HG02610 (cell line): ENCODE measurements at regions not wholly inside any gene's neighbourhood (a gene's known extent, or its start where the extent isn't known, plus 50 kb on each side); places are given as distances from the start of the nearest gene placed in this dataset.
"Not testable (repeated sequence)": the region's sequence is repeated elsewhere in the genome, so short reads cannot be mapped to it uniquely, and the experiment has no call there.

Experiments
- ATAC-seq: cut with Tn5 transposase; IDR thresholded peaks from one replicate; pipeline ENCODE4 v1.9.1; 2021; ENCODE audit warnings: mild to moderate bottlenecking, moderate library complexity; ENCODE audit not compliant: unreplicated experiment

GRCh38 chr1:245102149-245102548 is 52.6 kb upstream of the KIF26B start:
- ATAC-seq, result not testable (repeated sequence)

DNA sequence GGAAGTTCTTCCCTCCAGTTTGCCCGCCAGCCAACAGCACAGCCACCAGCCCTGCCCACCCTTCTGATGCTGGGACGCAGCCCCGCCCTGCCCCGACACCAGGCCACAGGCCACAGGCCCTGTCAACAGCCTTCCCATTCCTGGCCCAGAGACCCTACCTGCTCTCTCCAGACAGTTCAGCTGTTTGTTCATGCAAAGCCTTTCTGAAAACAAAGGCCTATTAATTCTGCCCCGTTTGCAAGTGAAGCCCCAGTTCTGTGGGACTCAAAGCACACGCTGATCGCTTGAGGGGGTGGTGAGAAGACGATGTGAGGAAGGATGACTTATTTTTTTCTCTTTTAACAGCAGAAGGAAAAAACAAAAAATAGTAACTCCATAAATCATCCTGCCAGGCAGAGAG is 55.4 kb upstream of the KIF26B start:
- no peak for ATAC-seq

DNA sequence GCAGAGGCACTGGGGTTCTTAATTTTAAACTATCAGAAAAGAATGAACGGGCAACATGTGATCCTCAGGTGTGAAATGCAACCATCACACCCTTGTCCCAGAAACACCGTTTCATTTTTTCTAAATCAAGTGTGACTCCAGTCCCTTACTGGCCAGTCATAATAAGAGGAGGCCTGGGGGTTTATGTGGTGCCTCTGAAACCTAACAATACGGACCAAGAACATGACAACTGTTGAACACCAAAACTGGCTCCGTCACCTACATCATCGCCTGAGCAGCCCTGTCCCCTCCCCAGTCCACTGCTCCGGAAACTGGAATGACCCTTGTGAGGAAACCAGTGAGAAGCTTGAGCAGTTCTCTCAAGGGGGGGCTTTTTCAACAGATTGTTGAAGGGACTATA is 55.9 kb upstream of the KIF26B start:
- ATAC-seq, result no peak

- ATAC-seq, result no peak
These were observed 58.3 kb upstream of the KIF26B start for GRCh38 chr1:245096311-245097066.

- ATAC-seq, result no peak
These were observed 58.9 kb upstream of the KIF26B start for GRCh38 chr1:245095903-245096302.

DNA sequence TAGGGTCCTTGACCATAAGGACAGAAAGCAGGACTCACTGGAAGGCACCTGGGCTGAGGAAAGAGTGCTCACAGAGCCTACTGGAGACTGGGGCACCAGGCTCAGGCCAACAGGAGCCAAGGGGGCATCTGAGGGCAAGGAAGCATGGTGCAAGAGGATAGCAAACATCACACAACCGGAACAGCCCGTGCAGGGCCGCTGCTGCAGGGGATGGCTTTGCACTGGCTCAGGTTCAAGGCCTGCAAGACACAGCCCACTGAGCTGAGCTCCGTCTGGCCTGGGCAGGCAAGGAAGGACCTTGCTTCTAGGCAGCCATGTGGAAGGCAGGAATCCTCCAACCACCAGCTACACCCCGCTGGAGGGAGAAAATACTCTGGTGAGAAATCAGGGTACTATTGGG is 59.8 kb upstream of the KIF26B start:
- no peak for ATAC-seq

GRCh38 chr1:245094092-245094491 is 60.7 kb upstream of the KIF26B start:
- ATAC-seq, result no peak

DNA sequence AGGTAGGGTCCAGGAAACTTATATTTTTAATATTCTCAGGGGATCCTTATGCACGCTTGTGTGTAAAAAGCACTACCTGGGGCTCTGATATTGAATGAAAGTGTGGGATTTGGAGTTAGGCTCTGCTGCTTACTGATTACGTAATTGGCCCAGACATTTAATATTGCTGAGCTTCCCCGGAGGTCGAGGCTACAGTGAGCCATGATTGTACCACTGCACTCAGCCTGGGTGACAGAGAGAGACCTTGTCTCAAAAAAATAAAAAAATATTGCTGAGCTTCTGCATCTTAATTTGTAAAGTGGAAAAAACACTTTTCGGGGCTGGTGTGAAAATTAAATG is 62.2 kb upstream of the KIF26B start:
- ATAC-seq, result no peak

GRCh38 chr1:245091818-245092637 is 62.8 kb upstream of the KIF26B start:
- ATAC-seq, result no peak

GRCh38 chr1:245091171-245091621 is 63.6 kb upstream of the KIF26B start:
- ATAC-seq, result no peak

GRCh38 chr1:245090491-245091090 is 64.2 kb upstream of the KIF26B start:
- ATAC-seq, result no peak

- ATAC-seq, result no peak
These were observed 67.1 kb upstream of the KIF26B start for GRCh38 chr1:245087723-245088122.

DNA sequence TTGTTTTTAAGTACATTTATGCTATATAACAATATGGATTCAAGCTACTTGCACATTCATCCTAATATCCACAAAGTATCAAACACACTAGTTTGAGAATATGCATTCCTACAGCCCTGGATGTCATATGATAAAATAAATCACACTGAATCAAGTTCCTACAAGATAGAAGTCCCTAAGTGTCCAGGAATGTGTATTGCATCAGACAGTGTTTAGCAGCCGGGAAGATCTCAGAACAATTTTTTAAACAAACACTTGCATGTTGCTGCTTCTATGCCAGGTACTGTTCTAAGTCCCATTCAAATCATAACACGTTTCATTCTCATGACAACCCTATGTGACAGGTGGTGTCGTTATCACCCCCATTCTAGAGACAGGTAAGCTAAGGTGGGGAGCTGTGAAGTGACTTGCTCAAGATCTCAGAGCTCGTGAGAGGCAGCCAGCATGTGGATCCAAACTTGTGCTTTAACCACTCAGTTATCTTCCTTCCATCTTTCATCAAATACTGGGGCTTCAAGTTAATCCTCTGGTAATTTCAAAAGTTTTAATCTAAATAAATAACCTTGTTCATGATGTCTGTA is 68.3 kb upstream of the KIF26B start:
- no peak for ATAC-seq

DNA sequence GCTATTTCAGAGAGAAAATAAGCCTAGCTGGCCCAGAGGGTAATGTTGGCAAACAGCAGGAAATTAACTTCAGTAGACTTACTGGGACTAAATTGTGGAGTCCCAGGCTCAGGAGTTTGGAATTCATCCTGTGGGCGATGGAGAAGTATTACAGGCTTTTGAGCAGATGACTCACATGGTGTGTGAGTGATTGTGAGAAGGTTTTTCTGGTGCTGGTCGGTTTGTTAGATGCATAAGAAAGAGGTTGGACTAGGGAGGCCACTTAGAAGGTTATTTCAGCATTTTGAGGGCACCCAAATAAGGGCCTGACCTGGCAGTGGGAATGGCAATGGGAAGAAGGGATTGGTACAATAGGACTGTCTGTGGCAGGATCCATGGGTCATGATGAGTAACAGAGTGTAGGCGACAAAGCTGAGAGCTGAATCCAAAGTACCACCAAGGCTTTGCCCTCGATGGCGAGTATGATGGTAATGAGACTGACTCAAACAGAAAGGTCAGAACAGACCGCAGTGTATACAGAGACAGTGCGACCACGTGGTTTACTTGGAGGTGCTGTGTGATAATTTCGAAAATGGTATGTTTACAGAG is 69.2 kb upstream of the KIF26B start:
- no peak for ATAC-seq

- ATAC-seq, result no peak
These were observed 70.2 kb upstream of the KIF26B start for GRCh38 chr1:245084551-245084950.

DNA sequence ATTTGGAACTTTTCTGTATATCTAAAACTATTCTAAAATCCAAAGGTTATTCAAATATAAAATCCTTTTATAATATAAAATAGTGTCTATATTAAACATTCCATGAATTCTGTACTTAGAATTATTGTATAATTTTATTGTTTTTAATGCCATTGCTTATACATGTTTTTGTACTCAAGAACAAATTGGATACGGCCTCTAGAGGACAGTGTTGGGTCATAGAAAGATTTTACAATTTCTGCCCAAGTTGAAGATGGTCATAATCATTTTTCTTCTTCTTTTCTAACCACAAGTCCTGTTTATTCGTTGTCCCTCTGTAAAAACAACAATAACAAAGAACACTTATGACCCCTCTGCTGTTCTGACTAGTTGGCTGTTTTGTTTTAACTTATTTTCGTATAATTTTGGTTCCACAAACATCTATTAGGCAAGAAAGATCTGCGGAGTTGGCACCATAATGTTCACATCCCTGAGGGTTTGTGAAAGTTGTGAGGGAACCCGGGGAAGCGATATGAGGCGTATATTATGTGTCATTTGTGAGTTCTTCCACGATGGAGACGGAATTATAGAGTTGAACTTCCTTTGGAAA is 75.7 kb upstream of the KIF26B start:
- ATAC-seq, result no peak

GRCh38 chr1:245074898-245075297 is 79.9 kb upstream of the KIF26B start:
- ATAC-seq, result no peak

GRCh38 chr1:245074232-245074747 is 80.5 kb upstream of the KIF26B start:
- no peak for ATAC-seq

GRCh38 chr1:245070836-245071615 is 83.8 kb upstream of the KIF26B start:
- no peak for ATAC-seq

DNA sequence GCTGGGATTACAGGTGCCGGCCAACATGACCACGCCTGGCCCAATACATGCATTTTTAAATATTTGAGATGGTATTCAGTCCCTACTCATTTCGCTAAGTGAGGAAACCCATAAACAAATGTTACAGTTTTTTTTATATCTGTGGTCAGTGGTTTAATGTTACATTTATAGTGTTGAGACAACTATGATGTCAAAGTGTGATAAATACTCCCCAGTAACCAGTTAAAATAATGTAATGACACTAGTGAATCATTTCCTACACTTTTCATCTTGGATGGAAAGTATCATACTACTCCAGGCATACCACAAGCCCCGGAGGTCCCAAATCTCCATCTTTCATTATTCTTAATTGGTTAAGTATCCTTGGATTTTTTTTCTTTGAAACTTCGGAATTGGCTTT is 87.5 kb upstream of the KIF26B start:
- ATAC-seq, result no peak
